Stimulated activated naive B cell treated with anti-CD40 and anti-IgM and Interleukin-4, amounts not matched to agents 10 μg/mL and 1 μg/mL and 100 μg/mL, for 72 hours (primary cell): ENCODE measurements at regions not wholly inside any gene's neighbourhood (a gene's known extent, or its start where the extent isn't known, plus 50 kb on each side); places are given as distances from the start of the nearest gene placed in this dataset.
"Not testable (repeated sequence)": the region's sequence is repeated elsewhere in the genome, so short reads cannot be mapped to it uniquely, and the experiment has no call there.

Source experiments
- ATAC-seq, 2 donors: fragments of 150-1000 bp; cut with Tn5 transposase; replicated peaks; 2 replicates each; pipeline ENCODE4 v1.10.0; 2021; ENCODE audit warnings: moderate library complexity in 1 of 2
- DNase-seq: peaks from one replicate; pipeline ENCODE4 v3.0.0; 2021
- H3K27ac Mint-ChIP-seq: one replicate; pipeline ENCODE4 v1.8.0; 2022; ENCODE audit warnings: mild to moderate bottlenecking, mixed read lengths
- H3K27me3 Mint-ChIP-seq, 2 donors: one replicate each; pipeline ENCODE4 v1.8.0; 2022; ENCODE audit warnings: mixed read lengths in 2 of 2
- H3K36me3 Mint-ChIP-seq, 2 donors: one replicate each; pipeline ENCODE4 v1.8.0; 2022; ENCODE audit warnings: mixed read lengths in 2 of 2, mild to moderate bottlenecking in 1 of 2
- H3K4me1 Mint-ChIP-seq, 2 donors: one replicate each; pipeline ENCODE4 v1.8.0; 2022; ENCODE audit warnings: mixed read lengths in 2 of 2, mild to moderate bottlenecking in 1 of 2
- H3K4me3 Mint-ChIP-seq, 2 donors: one replicate each; pipeline ENCODE4 v1.8.0; 2022; ENCODE audit warnings: mild to moderate bottlenecking in 2 of 2, mixed read lengths in 2 of 2, moderate library complexity in 1 of 2
- H3K9me3 Mint-ChIP-seq, 2 donors: one replicate each; pipeline ENCODE4 v1.8.0; 2022; ENCODE audit warnings: mixed read lengths in 2 of 2, mild to moderate bottlenecking in 1 of 2

- Mint-ChIP-seq H3K9me3 (peaks cover 5 to 9% of the 10 kb centered on the region in 2 donors), H3K27ac (no peak overlapping the region), H3K4me1 (no peaks in the 10 kb centered on the region), H3K4me3 (no peak overlapping the region), H3K27me3 (no peaks in the 10 kb centered on the region), H3K36me3 (no peaks in the 10 kb centered on the region)
- ATAC-seq (no peak), DNase-seq (no peak)
These were observed 320.3 kb upstream of the TECRL start for GRCh38 chr4:64729561-64729960.

DNA sequence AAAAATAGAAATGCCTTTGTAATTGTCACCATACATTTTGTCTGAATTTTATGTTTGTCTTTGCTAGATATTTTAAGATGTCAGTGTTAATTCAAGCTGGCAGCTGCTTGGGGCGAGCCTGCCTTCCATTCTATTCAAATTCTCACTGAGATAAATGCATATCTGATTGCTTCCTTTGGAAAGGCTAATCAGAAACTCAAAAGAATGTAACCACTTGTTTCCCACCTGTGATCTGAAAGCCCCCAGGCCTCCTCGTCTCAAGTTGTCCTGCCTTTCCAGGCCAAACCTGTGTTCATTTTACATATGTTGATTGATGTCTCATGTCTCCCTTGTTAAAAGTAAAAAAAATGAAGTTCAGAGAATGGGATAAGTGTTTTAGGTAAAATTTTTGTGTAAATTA, 318.7 kb upstream of the TECRL start:
- ATAC-seq: no peak
- no peak overlapping the region for H3K27ac Mint-ChIP-seq
- no peaks in the 10 kb centered on the region for H3K4me1 Mint-ChIP-seq
- H3K9me3 Mint-ChIP-seq: peaks cover 5 to 9% of the 10 kb centered on the region in 2 donors
- H3K27me3 Mint-ChIP-seq: no peaks in the 10 kb centered on the region
- H3K36me3 Mint-ChIP-seq: no peaks in the 10 kb centered on the region
- DNase-seq: no peak
- H3K4me3 Mint-ChIP-seq: no peak overlapping the region

DNA sequence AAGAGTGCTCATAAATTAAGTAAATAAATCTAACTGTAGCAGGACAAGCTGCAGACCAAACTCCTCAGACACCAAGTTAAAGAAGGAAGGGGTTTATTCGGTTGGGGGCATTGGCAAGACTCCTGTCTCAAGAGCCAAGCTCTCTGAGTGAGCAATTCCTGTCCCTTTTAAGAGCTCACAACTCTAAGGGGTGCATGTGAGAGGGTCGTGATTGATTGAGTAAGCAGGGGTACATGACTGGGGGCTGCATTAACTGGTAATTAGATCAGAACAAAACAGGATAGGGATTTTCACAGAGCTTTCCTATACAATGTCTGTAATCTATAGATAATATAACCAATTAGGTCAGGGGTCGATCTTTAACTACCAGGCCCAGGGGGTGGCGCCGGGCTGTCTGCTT, 318.1 kb upstream of the TECRL start:
- H3K27ac Mint-ChIP-seq, H3K9me3 Mint-ChIP-seq, H3K4me1 Mint-ChIP-seq, DNase-seq, H3K27me3 Mint-ChIP-seq, ATAC-seq, H3K4me3 Mint-ChIP-seq, H3K36me3 Mint-ChIP-seq: not testable (repeated sequence)

GRCh38 chr4:64724689-64725088, 315.4 kb upstream of the TECRL start:
- Mint-ChIP-seq H3K9me3 (peaks cover 4 to 5% of the 10 kb centered on the region in 2 donors), H3K27ac (no peak overlapping the region), H3K4me1 (no peaks in the 10 kb centered on the region), H3K36me3 (no peaks in the 10 kb centered on the region), H3K4me3 (no peak overlapping the region), H3K27me3 (no peaks in the 10 kb centered on the region)
- ATAC-seq: no peak
- DNase-seq: no peak

- H3K27ac Mint-ChIP-seq: no peak overlapping the region
- H3K4me1 Mint-ChIP-seq: no peaks in the 10 kb centered on the region
- ATAC-seq (no peak), DNase-seq (no peak)
- peaks cover 0 to 4% of the 10 kb centered on the region in 2 donors for H3K9me3 Mint-ChIP-seq
- H3K36me3 Mint-ChIP-seq: no peaks in the 10 kb centered on the region
- H3K4me3 Mint-ChIP-seq: no peak overlapping the region
- no peaks in the 10 kb centered on the region for H3K27me3 Mint-ChIP-seq
These were observed 311.9 kb upstream of the TECRL start for GRCh38 chr4:64721106-64721505.

DNA sequence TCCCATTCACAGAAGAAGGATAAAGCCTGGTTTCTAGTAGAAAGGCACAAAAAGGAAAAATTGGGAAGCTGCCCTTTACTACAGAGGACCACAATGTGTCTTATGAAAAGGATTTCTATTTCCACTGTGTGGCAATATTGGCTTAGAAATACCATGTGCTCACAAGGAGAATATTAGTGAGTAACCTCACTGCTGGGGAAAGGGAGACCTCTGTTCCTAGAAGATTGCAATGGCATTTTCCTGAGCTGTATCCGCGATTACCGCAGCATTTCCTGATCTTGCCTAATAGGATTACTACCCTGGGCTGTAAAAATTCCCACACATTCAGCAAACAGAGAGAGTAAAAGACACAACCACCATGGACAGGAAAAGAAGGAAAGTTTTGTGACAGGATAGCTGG, 308.8 kb upstream of the TECRL start:
- Mint-ChIP-seq H3K9me3 (peaks cover 0 to 2% of the 10 kb centered on the region in 2 donors), H3K27ac (no peak overlapping the region), H3K4me3 (no peak overlapping the region), H3K36me3 (no peaks in the 10 kb centered on the region), H3K4me1 (no peaks in the 10 kb centered on the region), H3K27me3 (no peaks in the 10 kb centered on the region)
- no peak for DNase-seq
- no peak for ATAC-seq

- Mint-ChIP-seq H3K9me3 (peaks cover 0 to 2% of the 10 kb centered on the region in 2 donors), H3K27me3 (no peaks in the 10 kb centered on the region), H3K27ac (no peak overlapping the region), H3K36me3 (no peaks in the 10 kb centered on the region), H3K4me1 (no peaks in the 10 kb centered on the region), H3K4me3 (no peak overlapping the region)
- ATAC-seq: no peak
- no peak for DNase-seq
These were observed 306.5 kb upstream of the TECRL start for GRCh38 chr4:64715741-64716140.

DNA sequence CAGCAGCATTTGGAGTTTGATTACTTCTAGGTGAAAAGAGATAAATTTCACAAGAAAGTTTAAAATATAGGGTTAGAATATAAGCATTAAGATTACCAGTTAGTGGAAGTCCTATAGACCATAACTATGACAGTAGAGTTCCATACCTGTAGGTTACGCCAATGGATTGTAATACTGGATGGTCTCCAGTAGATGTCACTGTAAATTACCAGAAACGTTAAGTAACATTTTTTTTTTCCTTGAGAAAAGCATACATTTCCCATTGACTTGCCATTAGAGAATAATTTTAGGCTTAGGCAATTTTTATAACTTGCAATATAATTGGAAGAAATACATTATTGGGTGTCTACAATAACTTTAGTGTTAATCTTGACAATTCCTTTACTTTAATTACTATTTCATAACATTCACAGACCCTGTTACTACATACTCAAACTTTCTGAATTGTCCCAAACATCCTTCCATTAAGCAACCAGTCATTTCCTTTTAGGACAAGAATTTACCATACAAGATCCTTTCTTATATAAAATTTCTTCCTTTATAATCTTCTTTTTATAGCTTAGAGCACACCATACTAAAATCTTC, 304.1 kb upstream of the TECRL start:
- no peaks in the 10 kb centered on the region for H3K36me3 Mint-ChIP-seq
- no peaks in the 10 kb centered on the region for H3K9me3 Mint-ChIP-seq
- no peaks in the 10 kb centered on the region for H3K27me3 Mint-ChIP-seq
- H3K4me3 Mint-ChIP-seq: no peak overlapping the region
- DNase-seq (no peak), ATAC-seq (peak; percentile 54 to 60)
- no peaks in the 10 kb centered on the region for H3K4me1 Mint-ChIP-seq
- H3K27ac Mint-ChIP-seq: no peak overlapping the region

DNA sequence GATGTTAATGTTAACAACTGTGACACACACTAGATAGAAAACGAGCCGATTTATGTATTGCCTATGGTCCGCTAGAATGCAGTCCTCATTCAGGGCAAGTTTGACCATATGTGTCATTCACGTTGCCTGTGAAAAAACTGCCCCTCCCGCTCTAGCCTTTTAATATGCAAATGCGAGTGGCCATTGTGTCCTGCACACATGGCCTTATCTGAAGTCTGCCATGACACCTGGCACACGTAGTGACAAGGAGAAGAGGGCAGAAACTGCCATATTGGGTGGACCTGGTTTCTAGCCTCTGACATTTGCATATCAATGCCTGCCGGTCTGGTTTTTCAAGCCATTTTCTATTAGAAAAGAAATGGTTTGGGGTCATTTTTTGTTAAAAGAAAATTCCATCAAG, 303.3 kb upstream of the TECRL start:
- H3K27me3 Mint-ChIP-seq: no peaks in the 10 kb centered on the region
- no peak overlapping the region for H3K4me3 Mint-ChIP-seq
- H3K36me3 Mint-ChIP-seq: no peaks in the 10 kb centered on the region
- H3K27ac Mint-ChIP-seq: no peak overlapping the region
- DNase-seq: no peak
- ATAC-seq: no peak
- H3K4me1 Mint-ChIP-seq: no peaks in the 10 kb centered on the region
- no peaks in the 10 kb centered on the region for H3K9me3 Mint-ChIP-seq

DNA sequence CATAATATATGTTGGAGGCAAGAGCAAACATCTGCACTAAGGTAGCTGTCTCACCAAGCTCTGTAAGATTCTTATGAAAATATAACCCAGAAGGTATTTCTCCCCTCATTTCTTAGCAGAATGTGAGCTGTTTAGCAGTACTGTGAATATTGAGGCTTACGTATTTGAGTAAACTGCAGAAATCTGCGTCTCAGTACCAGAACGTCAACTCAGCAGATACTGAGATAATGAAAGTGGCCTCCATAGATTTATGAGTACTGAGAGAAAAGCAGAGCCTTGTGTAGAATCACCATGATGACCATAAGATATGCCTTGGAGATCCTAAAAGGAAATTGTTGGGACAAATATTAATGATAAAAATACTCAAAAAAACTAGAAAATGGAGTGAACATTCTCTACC, 296.7 kb upstream of the TECRL start:
- Mint-ChIP-seq H3K4me1 (no peaks in the 10 kb centered on the region), H3K4me3 (no peak overlapping the region)

GRCh38 chr4:64698171-64698570, 288.9 kb upstream of the TECRL start:
- Mint-ChIP-seq H3K4me3 (no peak overlapping the region), H3K4me1 (no peaks in the 10 kb centered on the region), H3K9me3 (no peaks in the 10 kb centered on the region), H3K36me3 (no peaks in the 10 kb centered on the region), H3K27me3 (no peaks in the 10 kb centered on the region), H3K27ac (no peak overlapping the region)
- no peak for DNase-seq
- ATAC-seq: no peak

More for the DNA sequence above, 296.7 kb upstream of the TECRL start:
- H3K27me3 Mint-ChIP-seq: no peaks in the 10 kb centered on the region
- no peak for DNase-seq
- no peak overlapping the region for H3K27ac Mint-ChIP-seq
- H3K9me3 Mint-ChIP-seq: peaks cover 0 to 4% of the 10 kb centered on the region in 2 donors
- no peak for ATAC-seq
- H3K36me3 Mint-ChIP-seq: no peaks in the 10 kb centered on the region

DNA sequence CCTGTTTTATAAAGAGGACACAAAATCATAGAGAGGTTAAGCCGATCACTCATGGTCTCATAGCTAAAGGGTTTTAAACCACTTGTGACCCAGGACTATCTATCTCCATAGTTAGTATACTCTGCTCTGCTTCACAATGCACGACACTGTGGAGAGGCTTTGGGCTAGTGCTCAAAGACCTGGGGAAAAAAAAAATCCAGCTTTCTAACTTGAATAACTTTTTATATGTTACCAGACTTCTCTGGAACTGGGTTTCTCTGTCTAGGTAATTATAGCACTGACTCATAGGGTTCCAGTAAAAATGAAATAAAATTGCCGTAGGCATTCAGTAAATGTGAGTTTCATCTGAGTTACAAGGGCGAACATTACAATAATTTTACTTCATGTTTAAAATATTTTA, 273.7 kb upstream of the TECRL start:
- Mint-ChIP-seq H3K36me3 (no peaks in the 10 kb centered on the region), H3K9me3 (peaks cover 0 to 4% of the 10 kb centered on the region in 2 donors), H3K4me1 (no peaks in the 10 kb centered on the region), H3K27me3 (no peaks in the 10 kb centered on the region), H3K4me3 (no peak overlapping the region), H3K27ac (no peak overlapping the region)
- ATAC-seq: no peak
- DNase-seq: no peak

- no peak overlapping the region for H3K4me3 Mint-ChIP-seq
- DNase-seq: no peak
- no peaks in the 10 kb centered on the region for H3K27me3 Mint-ChIP-seq
- H3K36me3 Mint-ChIP-seq: no peaks in the 10 kb centered on the region
- no peaks in the 10 kb centered on the region for H3K4me1 Mint-ChIP-seq
- no peak overlapping the region for H3K27ac Mint-ChIP-seq
- ATAC-seq: no peak
- H3K9me3 Mint-ChIP-seq: peaks cover 0 to 3% of the 10 kb centered on the region in 2 donors
These were observed 273.2 kb upstream of the TECRL start for GRCh38 chr4:64682481-64682880.

DNA sequence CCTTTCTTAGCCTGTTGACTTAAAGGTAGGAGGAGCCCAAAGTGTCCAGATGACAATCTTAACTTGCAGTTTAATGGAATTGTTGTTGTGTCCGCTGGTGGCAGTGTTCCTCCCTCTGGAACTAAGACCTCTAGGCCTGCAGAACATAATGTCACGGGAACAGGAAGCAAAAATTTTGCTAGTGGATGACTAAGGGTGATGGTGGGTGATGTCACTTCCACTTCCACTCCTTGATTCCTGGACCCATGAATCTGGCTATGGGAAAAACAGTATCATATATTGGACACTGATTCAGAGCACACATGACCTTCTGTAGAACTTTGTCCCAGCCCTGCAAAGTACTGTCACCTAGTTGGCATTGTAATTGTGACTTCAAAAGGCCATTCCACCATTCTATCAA, 263.9 kb upstream of the TECRL start:
- not testable (repeated sequence) for H3K27me3 Mint-ChIP-seq, H3K4me1 Mint-ChIP-seq, H3K36me3 Mint-ChIP-seq, ATAC-seq, H3K27ac Mint-ChIP-seq, DNase-seq, H3K9me3 Mint-ChIP-seq, H3K4me3 Mint-ChIP-seq

- Mint-ChIP-seq H3K9me3 (peaks cover 1 to 3% of the 10 kb centered on the region in 2 donors), H3K27ac (no peak overlapping the region), H3K27me3 (no peaks in the 10 kb centered on the region), H3K36me3 (no peaks in the 10 kb centered on the region), H3K4me3 (no peak overlapping the region), H3K4me1 (no peaks in the 10 kb centered on the region)
- ATAC-seq (no peak), DNase-seq (no peak)
These were observed 261.4 kb upstream of the TECRL start for GRCh38 chr4:64670647-64671046.

GRCh38 chr4:64643841-64644240, 234.6 kb upstream of the TECRL start:
- H3K9me3 Mint-ChIP-seq: peaks cover 0 to 7% of the 10 kb centered on the region in 2 donors
- no peaks in the 10 kb centered on the region for H3K36me3 Mint-ChIP-seq
- H3K27me3 Mint-ChIP-seq: no peaks in the 10 kb centered on the region
- H3K27ac Mint-ChIP-seq: no peak overlapping the region
- H3K4me1 Mint-ChIP-seq: no peaks in the 10 kb centered on the region
- no peak overlapping the region for H3K4me3 Mint-ChIP-seq
- DNase-seq (no peak), ATAC-seq (no peak)
